ENCODE measurements at regions not wholly inside any gene's neighbourhood (a gene's known extent, or its start where the extent isn't known, plus 50 kb on each side); places are given as distances from the start of the nearest gene placed in this dataset.

GRCh38 chr20:60653111-60653845 lies 598.8 kb upstream of the CDH4 start:
- DNase-seq: no peak

GRCh38 chr20:60658681-60659080 lies 593.4 kb upstream of the CDH4 start:
- no peak for DNase-seq

- no peak for DNase-seq
Observed at GRCh38 chr20:60659240-60659639, 592.8 kb upstream of the CDH4 start.

GRCh38 chr20:60662307-60662706 lies 589.8 kb upstream of the CDH4 start:
- no peak for DNase-seq

GRCh38 chr20:60664106-60664505 lies 588.0 kb upstream of the CDH4 start:
- no peak for DNase-seq

- no peak for DNase-seq
Observed at GRCh38 chr20:60667641-60668040, 584.4 kb upstream of the CDH4 start.

GRCh38 chr20:60669211-60669610 lies 582.9 kb upstream of the CDH4 start:
- DNase-seq: no peak

GRCh38 chr20:60676011-60676410 lies 576.0 kb upstream of the CDH4 start:
- DNase-seq: no peak

GRCh38 chr20:60677819-60678218 lies 574.2 kb upstream of the CDH4 start:
- no peak for DNase-seq

- no peak for DNase-seq
Observed at GRCh38 chr20:60680554-60680953, 571.5 kb upstream of the CDH4 start.

GRCh38 chr20:60687213-60687612 lies 564.8 kb upstream of the CDH4 start:
- DNase-seq: no peak

GRCh38 chr20:60690771-60691170 lies 561.3 kb upstream of the CDH4 start:
- DNase-seq: no peak

GRCh38 chr20:60691966-60692615 lies 560.0 kb upstream of the CDH4 start:
- no peak for DNase-seq

GRCh38 chr20:60693496-60694133 lies 558.4 kb upstream of the CDH4 start:
- no peak for DNase-seq

- DNase-seq: no peak
Observed at GRCh38 chr20:60694763-60695162, 557.3 kb upstream of the CDH4 start.

- DNase-seq: peak; percentile 3 to 7
Observed at GRCh38 chr20:60695226-60696000, 556.6 kb upstream of the CDH4 start.

- DNase-seq: no peak
Observed at GRCh38 chr20:60697252-60697651, 554.8 kb upstream of the CDH4 start.

GRCh38 chr20:60700728-60701127 lies 551.3 kb upstream of the CDH4 start:
- no peak for DNase-seq

- DNase-seq: no peak
Observed at GRCh38 chr20:60704147-60704546, 547.9 kb upstream of the CDH4 start.

- DNase-seq: no peak
Observed at GRCh38 chr20:60713396-60713795, 538.7 kb upstream of the CDH4 start.

GRCh38 chr20:60715172-60715571 lies 536.9 kb upstream of the CDH4 start:
- no peak for DNase-seq

- DNase-seq: no peak
Observed at GRCh38 chr20:60718743-60719480, 533.1 kb upstream of the CDH4 start.
